GM19467 (cell line): ENCODE measurements at regions not wholly inside any gene's neighbourhood (a gene's known extent, or its start where the extent isn't known, plus 50 kb on each side); places are given as distances from the start of the nearest gene placed in this dataset.
"Not testable (repeated sequence)": the region's sequence is repeated elsewhere in the genome, so short reads cannot be mapped to it uniquely, and the experiment has no call there.

ENCODE experiments used
- ATAC-seq: cut with Tn5 transposase; IDR thresholded peaks from one replicate; pipeline ENCODE4 v1.9.1; 2021; ENCODE audit warnings: mild to moderate bottlenecking, moderate library complexity; ENCODE audit not compliant: unreplicated experiment

- ATAC-seq, result no peak
Measured at GRCh38 chr1:60619581-60619980, 462.8 kb upstream of the NFIA start.

GRCh38 chr1:60615666-60616065 lies 466.7 kb upstream of the NFIA start:
- no peak for ATAC-seq

- no peak for ATAC-seq
Measured at GRCh38 chr1:60612790-60613189, 469.6 kb upstream of the NFIA start.

GRCh38 chr1:60606921-60607320 lies 475.4 kb upstream of the NFIA start:
- not testable (repeated sequence) for ATAC-seq

GRCh38 chr1:60600532-60600931 lies 481.8 kb upstream of the NFIA start:
- no peak for ATAC-seq

- no peak for ATAC-seq
Measured at GRCh38 chr1:60599574-60599973, 482.8 kb upstream of the NFIA start.

- ATAC-seq, result no peak
Measured at GRCh38 chr1:60598041-60598910, 484.1 kb upstream of the NFIA start.

GRCh38 chr1:60596791-60597750 lies 485.3 kb upstream of the NFIA start:
- ATAC-seq, result no peak

- ATAC-seq, result no peak
Measured at GRCh38 chr1:60591583-60591982, 490.8 kb upstream of the NFIA start.

- ATAC-seq, result no peak
Measured at GRCh38 chr1:60589916-60590315, 492.4 kb upstream of the NFIA start.

- no peak for ATAC-seq
Measured at GRCh38 chr1:60589046-60589748, 493.2 kb upstream of the NFIA start.

- no peak for ATAC-seq
Measured at GRCh38 chr1:60584371-60584770, 498.0 kb upstream of the NFIA start.

- ATAC-seq, result no peak
Measured at GRCh38 chr1:60583696-60584095, 498.7 kb upstream of the NFIA start.

- no peak for ATAC-seq
Measured at GRCh38 chr1:60581455-60582220, 500.7 kb upstream of the NFIA start.

GRCh38 chr1:60577029-60577428 lies 503.5 kb upstream of the C1orf87 start:
- ATAC-seq, result no peak

- no peak for ATAC-seq
Measured at GRCh38 chr1:60575326-60575977, 501.9 kb upstream of the C1orf87 start.

GRCh38 chr1:60573726-60574409 lies 500.3 kb upstream of the C1orf87 start:
- ATAC-seq, result no peak

- ATAC-seq, result no peak
Measured at GRCh38 chr1:60573121-60573520, 499.6 kb upstream of the C1orf87 start.

GRCh38 chr1:60572378-60572777 lies 498.8 kb upstream of the C1orf87 start:
- ATAC-seq, result no peak
